Prostate gland (tissue), 2 donors: ENCODE measurements at regions not wholly inside any gene's neighbourhood (a gene's known extent, or its start where the extent isn't known, plus 50 kb on each side); places are given as distances from the start of the nearest gene placed in this dataset.

Experiments
- DNase-seq: peaks from one replicate; pipeline ENCODE4 v3.0.0-alpha.2; 2019; ENCODE audit warnings: low spot score
- H3K27ac ChIP-seq, 2 donors: fragments of 200-600 bp; sonication (generic); 2 replicates each; pipeline ENCODE4 v1.5.1; 2017 to 2019
- H3K27me3 ChIP-seq: fragments of 200-600 bp; sonication (generic); replicated peaks from 2 replicates; pipeline ENCODE4 v1.5.1; 2019; ENCODE audit not compliant: insufficient read depth
- H3K36me3 ChIP-seq, 2 donors: fragments of 200-600 bp; sonication (generic); 1 replicate in 1 of 2; 2 replicates in 1 of 2; pipeline versions ENCODE4 v1.5.1 to v1.8.1; 2017 to 2019
- H3K4me1 ChIP-seq: fragments of 200-600 bp; sonication (generic); replicated peaks from 2 replicates; pipeline ENCODE4 v1.5.1; 2019
- H3K4me3 ChIP-seq, 2 donors: fragments of 200-600 bp; sonication (generic); 2 replicates each; pipeline ENCODE4 v1.5.1; 2017 to 2019
- H3K9me3 ChIP-seq: fragments of 200-600 bp; sonication (generic); 2 replicates; pipeline ENCODE4 v1.5.1; 2017
- CTCF ChIP-seq, 4 experiments: fragments of 200-600 bp in 2 of 4; fragments of 450-650 bp in 2 of 4; sonication (generic) in 2 of 4; IDR thresholded peaks; 1 replicate in 3 of 4; 2 replicates in 1 of 4; pipeline ENCODE4 v1.5.1; 2016 to 2019; ENCODE audit warnings: antibody characterized with exemption in 4 of 4, mild to moderate bottlenecking in 2 of 4, moderate library complexity in 2 of 4
- POLR2A ChIP-seq: fragments of 450-650 bp; IDR thresholded peaks from one replicate; pipeline ENCODE4 v1.6.1; 2016; ENCODE audit warnings: antibody characterized with exemption, mild to moderate bottlenecking
- POLR2AphosphoS5 ChIP-seq: sonication (generic); formaldehyde crosslinking; IDR thresholded peaks from one replicate; pipeline ENCODE4 v1.6.1; 2017; ENCODE audit warnings: antibody characterized with exemption
- WGBS: methylation state at CpG from one replicate; pipeline ENCODE4 v1.1.5; 2018; 5-methylcytosine and 5-hydroxymethylcytosine counted together
- intact Hi-C: fragments of 100-400 bp; cut with DNase I; formaldehyde crosslinking; loops from one replicate; pipeline ENCODE4 v1.14.2; 2022

DNA sequence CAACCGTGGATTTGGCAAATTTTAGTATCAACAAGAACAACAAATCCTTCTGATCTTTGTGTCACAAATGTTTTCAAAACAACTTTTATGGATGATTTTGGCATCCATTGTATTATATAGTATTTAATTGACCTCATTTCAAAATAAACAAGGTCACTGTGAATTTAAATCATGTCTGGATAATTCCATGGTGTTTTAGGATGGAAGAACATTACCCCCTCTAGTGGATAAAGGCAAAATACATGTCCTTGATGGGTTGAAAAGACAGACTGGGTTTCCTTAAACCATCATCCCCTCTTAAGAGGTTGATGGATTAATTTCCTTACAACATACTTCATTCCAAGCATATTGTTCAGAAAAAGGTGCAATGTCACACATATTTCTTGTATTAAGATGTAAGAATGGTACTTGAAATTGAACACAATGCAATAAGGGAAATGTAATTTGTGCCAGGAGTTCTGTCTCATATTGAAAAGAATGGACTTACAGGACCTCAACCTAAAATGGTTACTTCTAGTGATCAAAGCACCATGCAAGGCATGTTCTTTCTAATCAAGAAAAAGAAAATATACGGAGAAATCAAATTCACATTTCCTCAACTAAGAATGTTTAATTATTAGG is 352.0 kb downstream of the BCAT1 start:
- H3K4me1 ChIP-seq, result no peaks in the 10 kb centered on the region
- no peak for DNase-seq
- H3K9me3 ChIP-seq, result no peaks in the 10 kb centered on the region
- 52% methylated on average over 2 of the region's 2 CpGs for WGBS
- intact Hi-C loops, result loop anchor here (10.0 kb wide), 1 partner anchor 1392 kb away; no protein-coding TSS in a partner anchor
- TF ChIP-seq POLR2A (no peak), CTCF (IDR thresholded peaks at IDR 0.05) (peak; percentile 42 to 66 (median 58))
- no peak overlapping the region for H3K27ac ChIP-seq
- H3K4me3 ChIP-seq, result no peak overlapping the region
- no peaks in the 10 kb centered on the region for H3K27me3 ChIP-seq
- no peaks in the 10 kb centered on the region for H3K36me3 ChIP-seq

GRCh38 chr12:24595652-24596235 is 353.2 kb downstream of the BCAT1 start:
- no peaks in the 10 kb centered on the region for H3K27me3 ChIP-seq
- intact Hi-C loops, result loop anchor here (10.0 kb wide), 1 partner anchor 1391 kb away; no protein-coding TSS in a partner anchor
- H3K4me3 ChIP-seq, result no peak overlapping the region
- WGBS, result 81% methylated on average over 3 of the region's 3 CpGs
- no peak overlapping the region for H3K27ac ChIP-seq
- no peaks in the 10 kb centered on the region for H3K9me3 ChIP-seq
- DNase-seq, result no peak
- H3K36me3 ChIP-seq, result no peaks in the 10 kb centered on the region
- TF ChIP-seq POLR2A (no peak), CTCF (IDR thresholded peaks at IDR 0.05) (peak in 1 of 4 experiments; percentile 20)
- no peaks in the 10 kb centered on the region for H3K4me1 ChIP-seq

GRCh38 chr12:24591715-24592440 is 357.0 kb downstream of the BCAT1 start:
- intact Hi-C loops, result loop anchor here (10.0 kb wide), 1 partner anchor 1387 kb away; no protein-coding TSS in a partner anchor
- no peak overlapping the region for H3K27ac ChIP-seq
- 97% methylated on average over 1 of the region's 1 CpG for WGBS

GRCh38 chr12:24591079-24591626 is 357.7 kb downstream of the BCAT1 start:
- no peak overlapping the region for H3K27ac ChIP-seq
- no peak overlapping the region for H3K4me3 ChIP-seq
- no peaks in the 10 kb centered on the region for H3K36me3 ChIP-seq
- intact Hi-C loops, result loop anchor here (10.0 kb wide), 1 partner anchor 1386 kb away; no protein-coding TSS in a partner anchor
- no peaks in the 10 kb centered on the region for H3K4me1 ChIP-seq
- H3K9me3 ChIP-seq, result no peaks in the 10 kb centered on the region
- 72% methylated on average over 4 of the region's 4 CpGs for WGBS
- no peak for TF ChIP-seq POLR2A
- TF ChIP-seq CTCF (IDR thresholded peaks at IDR 0.05), result no peak
- TF ChIP-seq POLR2AphosphoS5, result no peak
- no peaks in the 10 kb centered on the region for H3K27me3 ChIP-seq
- DNase-seq, result no peak

More at GRCh38 chr12:24591715-24592440, 357.0 kb downstream of the BCAT1 start:
- Histone ChIP-seq H3K4me3 (no peak overlapping the region), H3K36me3 (no peaks in the 10 kb centered on the region), H3K9me3 (no peaks in the 10 kb centered on the region), H3K4me1 (no peaks in the 10 kb centered on the region), H3K27me3 (no peaks in the 10 kb centered on the region)
- TF ChIP-seq POLR2AphosphoS5, result no peak
- no peak for TF ChIP-seq CTCF (IDR thresholded peaks at IDR 0.05)
- TF ChIP-seq POLR2A, result no peak
- no peak for DNase-seq
